ENCODE measurements at regions not wholly inside any gene's neighbourhood (a gene's known extent, or its start where the extent isn't known, plus 50 kb on each side); places are given as distances from the start of the nearest gene placed in this dataset.
"Not testable (repeated sequence)": the region's sequence is repeated elsewhere in the genome, so short reads cannot be mapped to it uniquely, and the experiment has no call there.

DNA sequence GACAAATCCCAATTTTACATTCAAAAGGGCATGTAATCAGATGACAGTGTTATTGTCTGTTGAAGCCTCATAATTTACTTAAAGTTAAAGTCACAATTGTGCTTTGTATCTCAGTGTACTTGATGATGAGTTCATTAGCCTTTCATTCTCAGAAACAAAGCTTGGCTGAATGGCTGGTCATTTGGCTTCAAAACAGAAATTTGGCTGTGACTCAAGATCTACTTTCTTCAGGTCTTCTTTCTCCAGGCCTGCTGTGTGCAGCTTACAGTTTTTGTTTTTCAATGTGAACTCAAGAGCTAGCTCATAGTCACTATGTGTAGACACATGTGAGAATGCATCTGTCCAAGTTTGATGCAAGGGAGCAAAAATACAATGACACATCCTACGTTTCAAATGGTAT lies 2003.6 kb upstream of the WWC1 start:
- H3K79me2 ChIP-seq, result no peaks in the 10 kb centered on the region
- no peaks in the 10 kb centered on the region for H4K20me1 ChIP-seq (ENCODE audit: insufficient read depth, poor library complexity, severe bottlenecking)
- H3K27me3 ChIP-seq, result no peaks in the 10 kb centered on the region
- H3K4me3 ChIP-seq, result no peak overlapping the region
- H3K27ac ChIP-seq, result no peak overlapping the region
- no peaks in the 10 kb centered on the region for H3K9me3 ChIP-seq (ENCODE audit: low read depth)
- no peak overlapping the region for H3K4me2 ChIP-seq
- no peaks in the 10 kb centered on the region for H3K36me3 ChIP-seq (replicated peaks; ENCODE audit: insufficient read depth, low read depth)
- H3K9me2 ChIP-seq (replicated peaks; ENCODE audit: insufficient read depth), result no peaks in the 10 kb centered on the region
- 83% methylated on average over 1 of the region's 1 CpG for WGBS (ENCODE audit: low lambda C conversion rate, missing lambda C conversion rate)
- DNase-seq (ENCODE audit: low spot score), result no peak
- no peak overlapping the region for H2AFZ ChIP-seq
- no peak for TF ChIP-seq EZH2 (IDR thresholded peaks at IDR 0.05; ENCODE audit: borderline replicate concordance)
- no peak for TF ChIP-seq CTCF (IDR thresholded peaks at IDR 0.05; ENCODE audit: poor library complexity)
- no peak for TF ChIP-seq EZH2phosphoT487 (IDR thresholded peaks at IDR 0.05; ENCODE audit: low read depth, severe bottlenecking, unreplicated experiment)
- H3K4me1 ChIP-seq (ENCODE audit: insufficient read depth), result no peaks in the 10 kb centered on the region

DNA sequence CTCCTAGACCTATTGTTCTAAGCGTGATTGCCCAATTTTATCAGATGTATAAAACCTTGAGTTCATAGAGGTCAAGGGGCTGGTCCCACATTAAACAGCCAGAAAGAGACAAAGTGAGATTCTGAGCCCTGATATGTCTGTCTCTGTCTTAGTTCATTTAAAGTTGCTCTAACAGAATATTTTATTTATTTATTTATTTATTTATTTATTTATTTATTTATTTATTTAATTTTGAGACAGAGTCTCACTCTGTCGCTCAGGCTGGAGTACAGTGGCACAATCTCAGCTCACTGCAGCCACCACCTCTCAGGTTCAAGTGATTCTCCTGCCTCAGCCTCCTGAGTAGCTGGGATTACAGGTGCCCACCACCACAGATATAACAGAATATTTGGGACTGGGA lies 1999.6 kb upstream of the WWC1 start:
- not testable (repeated sequence) for H3K4me1 ChIP-seq (ENCODE audit: insufficient read depth); H3K27ac ChIP-seq; H3K36me3 ChIP-seq (replicated peaks; ENCODE audit: insufficient read depth, low read depth); H3K79me2 ChIP-seq; DNase-seq (ENCODE audit: low spot score); H3K27me3 ChIP-seq; H3K4me2 ChIP-seq; H3K4me3 ChIP-seq; H4K20me1 ChIP-seq (ENCODE audit: insufficient read depth, poor library complexity, severe bottlenecking); H3K9me2 ChIP-seq (replicated peaks; ENCODE audit: insufficient read depth); H2AFZ ChIP-seq; H3K9me3 ChIP-seq (ENCODE audit: low read depth)
- 80% methylated on average over 2 of the region's 2 CpGs for WGBS (ENCODE audit: low lambda C conversion rate, missing lambda C conversion rate)

GRCh38 chr5:166293892-166294291 lies 1997.6 kb upstream of the WWC1 start:
- no peaks in the 10 kb centered on the region for H3K27me3 ChIP-seq
- H3K9me2 ChIP-seq (replicated peaks; ENCODE audit: insufficient read depth), result no peaks in the 10 kb centered on the region
- no peaks in the 10 kb centered on the region for H3K9me3 ChIP-seq (ENCODE audit: low read depth)
- WGBS (ENCODE audit: low lambda C conversion rate, missing lambda C conversion rate), result 70% methylated on average over 5 of the region's 5 CpGs
- H3K36me3 ChIP-seq (replicated peaks; ENCODE audit: insufficient read depth, low read depth), result no peaks in the 10 kb centered on the region
- no peak overlapping the region for H3K4me3 ChIP-seq
- H3K27ac ChIP-seq, result no peak overlapping the region
- DNase-seq (ENCODE audit: low spot score), result no peak
- H3K79me2 ChIP-seq, result no peaks in the 10 kb centered on the region
- H4K20me1 ChIP-seq (ENCODE audit: insufficient read depth, poor library complexity, severe bottlenecking), result no peaks in the 10 kb centered on the region
- H3K4me2 ChIP-seq, result no peak overlapping the region
- no peak for TF ChIP-seq EZH2phosphoT487 (IDR thresholded peaks at IDR 0.05; ENCODE audit: low read depth, severe bottlenecking, unreplicated experiment)
- TF ChIP-seq CTCF (IDR thresholded peaks at IDR 0.05; ENCODE audit: poor library complexity), result no peak
- TF ChIP-seq EZH2 (IDR thresholded peaks at IDR 0.05; ENCODE audit: borderline replicate concordance), result no peak
- no peak overlapping the region for H2AFZ ChIP-seq
- no peaks in the 10 kb centered on the region for H3K4me1 ChIP-seq (ENCODE audit: insufficient read depth)

DNA sequence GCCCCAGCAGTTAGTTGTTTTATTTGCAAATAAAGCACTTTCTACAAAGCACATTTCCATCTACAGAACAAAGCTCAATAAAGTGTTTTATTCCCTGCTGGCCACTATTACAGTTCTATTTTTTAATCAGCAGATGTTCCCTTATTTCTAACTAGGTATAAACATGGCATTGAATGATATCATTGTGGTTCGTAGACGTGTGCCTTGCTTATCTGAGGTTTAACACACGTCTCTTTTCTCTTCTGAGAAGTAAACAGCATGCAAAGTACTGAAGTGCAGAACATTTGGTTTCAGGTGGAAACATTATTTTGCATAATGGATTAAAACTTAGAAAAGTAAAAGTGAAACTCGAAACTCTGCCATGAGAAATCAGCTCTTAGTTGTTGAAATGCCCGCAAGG lies 1989.3 kb upstream of the WWC1 start:
- H3K4me2 ChIP-seq, result no peak overlapping the region
- no peak for DNase-seq (ENCODE audit: low spot score)
- H3K4me1 ChIP-seq (ENCODE audit: insufficient read depth), result no peaks in the 10 kb centered on the region
- H3K27ac ChIP-seq, result no peak overlapping the region
- H3K9me3 ChIP-seq (ENCODE audit: low read depth), result no peaks in the 10 kb centered on the region
- H3K27me3 ChIP-seq, result no peaks in the 10 kb centered on the region
- H2AFZ ChIP-seq, result no peak overlapping the region
- no peaks in the 10 kb centered on the region for H3K36me3 ChIP-seq (replicated peaks; ENCODE audit: insufficient read depth, low read depth)
- H4K20me1 ChIP-seq (ENCODE audit: insufficient read depth, poor library complexity, severe bottlenecking), result no peaks in the 10 kb centered on the region
- H3K4me3 ChIP-seq, result no peak overlapping the region
- H3K9me2 ChIP-seq (replicated peaks; ENCODE audit: insufficient read depth), result no peaks in the 10 kb centered on the region
- no peaks in the 10 kb centered on the region for H3K79me2 ChIP-seq
- 80% methylated on average over 5 of the region's 5 CpGs for WGBS (ENCODE audit: low lambda C conversion rate, missing lambda C conversion rate)
- no peak for TF ChIP-seq EZH2 (IDR thresholded peaks at IDR 0.05; ENCODE audit: borderline replicate concordance)
- TF ChIP-seq CTCF (IDR thresholded peaks at IDR 0.05; ENCODE audit: poor library complexity), result no peak

Data from hepatocyte (in vitro differentiated cells).